Brain pericyte (primary cell): ENCODE measurements at regions not wholly inside any gene's neighbourhood (a gene's known extent, or its start where the extent isn't known, plus 50 kb on each side); places are given as distances from the start of the nearest gene placed in this dataset.
"Not testable (repeated sequence)": the region's sequence is repeated elsewhere in the genome, so short reads cannot be mapped to it uniquely, and the experiment has no call there.

ENCODE experiments used
- DNase-seq: peaks from one replicate; pipeline ENCODE4 v3.0.0-alpha.2; 2012; ENCODE audit warnings: low read depth, low spot score

- not testable (repeated sequence) for DNase-seq
Measured at GRCh38 chr1:223046463-223046862, 96.6 kb downstream of the TLR5 start.

GRCh38 chr1:223048026-223048425, 95.0 kb downstream of the TLR5 start:
- DNase-seq: no peak

- no peak for DNase-seq
Measured at GRCh38 chr1:223052462-223052861, 90.6 kb downstream of the TLR5 start.

- DNase-seq: no peak
Measured at GRCh38 chr1:223052931-223053330, 90.1 kb downstream of the TLR5 start.

GRCh38 chr1:223056802-223057201, 86.2 kb downstream of the TLR5 start:
- no peak for DNase-seq

GRCh38 chr1:223057569-223058093, 85.4 kb downstream of the TLR5 start:
- no peak for DNase-seq
